Ishikawa (cell line): ENCODE measurements at regions not wholly inside any gene's neighbourhood (a gene's known extent, or its start where the extent isn't known, plus 50 kb on each side); places are given as distances from the start of the nearest gene placed in this dataset.

Experiments used
- CREB1 ChIP-seq: IDR thresholded peaks from 2 replicates; pipeline ENCODE4 v1.6.1; 2012; ENCODE audit warnings: low read depth
- TF ChIP-seq, protein P1 (sequence below): IDR thresholded peaks from 2 replicates; pipeline ENCODE4 v1.6.1; 2012

DNA sequence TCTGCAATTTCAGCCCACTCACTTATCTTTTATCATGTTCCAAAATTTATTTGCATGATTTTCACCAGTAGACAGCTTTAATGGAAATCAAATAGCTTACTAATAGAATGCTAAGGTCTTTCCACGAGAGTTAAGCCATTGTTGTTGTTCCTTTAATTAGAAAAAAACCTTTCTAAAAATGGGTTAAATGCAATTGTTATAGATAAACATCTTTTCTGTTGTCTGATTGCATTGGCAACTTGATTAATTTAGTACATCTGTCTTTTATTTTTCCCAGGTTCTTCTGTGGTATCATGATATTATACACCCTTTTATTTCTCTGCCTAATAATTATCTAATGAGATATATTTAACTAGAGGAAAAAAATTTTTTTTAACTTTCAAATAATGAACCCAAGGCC lies 487.6 kb upstream of the MBL2 start:
- TF ChIP-seq, protein P1, sequence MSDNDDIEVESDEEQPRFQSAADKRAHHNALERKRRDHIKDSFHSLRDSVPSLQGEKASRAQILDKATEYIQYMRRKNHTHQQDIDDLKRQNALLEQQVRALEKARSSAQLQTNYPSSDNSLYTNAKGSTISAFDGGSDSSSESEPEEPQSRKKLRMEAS: no peak
- no peak for TF ChIP-seq CREB1
